ENCODE measurements at regions not wholly inside any gene's neighbourhood (a gene's known extent, or its start where the extent isn't known, plus 50 kb on each side); places are given as distances from the start of the nearest gene placed in this dataset.
"Not testable (repeated sequence)": the region's sequence is repeated elsewhere in the genome, so short reads cannot be mapped to it uniquely, and the experiment has no call there.

GRCh38 chr2:106284255-106284654 is 90.2 kb upstream of the UXS1 start:
- peaks cover 4% of the 10 kb centered on the region for H3K4me1 Mint-ChIP-seq (ENCODE audit: low read depth, unreplicated experiment)

DNA sequence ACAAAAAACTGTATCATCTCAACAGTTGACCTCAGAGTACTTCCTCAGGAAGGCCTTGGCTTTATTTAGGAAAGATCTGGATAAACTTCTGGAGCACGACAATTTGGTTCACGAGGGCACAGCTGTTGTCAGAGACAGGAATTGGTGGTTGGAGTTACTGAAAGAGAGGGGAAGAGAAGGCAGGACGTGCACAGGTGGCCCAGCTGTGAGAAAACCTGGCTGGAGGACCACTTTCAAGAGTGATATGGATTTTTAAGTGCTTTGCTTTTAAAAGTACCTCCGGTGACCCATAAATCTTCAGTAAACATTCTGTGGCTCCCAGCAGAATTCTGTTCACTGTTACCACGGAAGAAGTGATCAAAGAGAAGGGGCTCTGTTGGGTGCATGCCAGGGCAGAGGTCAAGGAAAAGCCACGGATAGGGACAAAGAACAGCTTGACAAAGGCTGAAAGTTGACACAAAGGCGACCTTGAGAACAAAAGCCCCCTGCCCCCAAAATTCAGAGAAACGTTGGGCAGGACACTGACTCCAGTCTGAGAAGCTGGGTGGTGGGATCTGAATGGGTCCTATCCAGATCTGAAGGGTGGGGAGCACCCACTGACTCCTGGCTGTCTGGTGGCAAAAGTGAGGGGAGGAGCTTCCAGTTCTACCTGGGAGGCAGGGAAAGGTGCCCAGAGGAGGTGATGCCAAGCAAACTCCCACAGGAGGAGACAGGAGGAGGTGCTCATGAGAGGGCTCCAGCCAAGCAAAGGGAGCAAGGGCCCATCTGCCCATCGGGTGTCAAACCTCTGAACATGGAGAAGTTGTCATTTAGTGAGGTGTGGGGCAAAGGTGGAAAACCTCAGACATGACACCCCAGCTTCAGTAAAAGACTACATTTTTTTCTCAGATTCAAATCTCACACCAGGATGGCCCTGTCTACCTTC is 89.4 kb upstream of the UXS1 start:
- H3K9me3 Mint-ChIP-seq (ENCODE audit: unreplicated experiment); H3K27me3 Mint-ChIP-seq (ENCODE audit: unreplicated experiment); H3K36me3 Mint-ChIP-seq (ENCODE audit: unreplicated experiment); H3K27ac Mint-ChIP-seq (ENCODE audit: unreplicated experiment); H3K4me3 Mint-ChIP-seq (ENCODE audit: unreplicated experiment); DNase-seq; H3K4me1 Mint-ChIP-seq (ENCODE audit: low read depth, unreplicated experiment): not testable (repeated sequence)

More at GRCh38 chr2:106284255-106284654, 90.2 kb upstream of the UXS1 start:
- H3K4me3 Mint-ChIP-seq (ENCODE audit: unreplicated experiment): no peak overlapping the region
- H3K27ac Mint-ChIP-seq (ENCODE audit: unreplicated experiment): no peak overlapping the region
- H3K9me3 Mint-ChIP-seq (ENCODE audit: unreplicated experiment): peaks cover 3% of the 10 kb centered on the region
- H3K27me3 Mint-ChIP-seq (ENCODE audit: unreplicated experiment): no peaks in the 10 kb centered on the region
- no peaks in the 10 kb centered on the region for H3K36me3 Mint-ChIP-seq (ENCODE audit: unreplicated experiment)
- DNase-seq: no peak
- TF ChIP-seq, protein P1, sequence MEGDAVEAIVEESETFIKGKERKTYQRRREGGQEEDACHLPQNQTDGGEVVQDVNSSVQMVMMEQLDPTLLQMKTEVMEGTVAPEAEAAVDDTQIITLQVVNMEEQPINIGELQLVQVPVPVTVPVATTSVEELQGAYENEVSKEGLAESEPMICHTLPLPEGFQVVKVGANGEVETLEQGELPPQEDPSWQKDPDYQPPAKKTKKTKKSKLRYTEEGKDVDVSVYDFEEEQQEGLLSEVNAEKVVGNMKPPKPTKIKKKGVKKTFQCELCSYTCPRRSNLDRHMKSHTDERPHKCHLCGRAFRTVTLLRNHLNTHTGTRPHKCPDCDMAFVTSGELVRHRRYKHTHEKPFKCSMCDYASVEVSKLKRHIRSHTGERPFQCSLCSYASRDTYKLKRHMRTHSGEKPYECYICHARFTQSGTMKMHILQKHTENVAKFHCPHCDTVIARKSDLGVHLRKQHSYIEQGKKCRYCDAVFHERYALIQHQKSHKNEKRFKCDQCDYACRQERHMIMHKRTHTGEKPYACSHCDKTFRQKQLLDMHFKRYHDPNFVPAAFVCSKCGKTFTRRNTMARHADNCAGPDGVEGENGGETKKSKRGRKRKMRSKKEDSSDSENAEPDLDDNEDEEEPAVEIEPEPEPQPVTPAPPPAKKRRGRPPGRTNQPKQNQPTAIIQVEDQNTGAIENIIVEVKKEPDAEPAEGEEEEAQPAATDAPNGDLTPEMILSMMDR (IDR thresholded peaks at IDR 0.05; ENCODE audit: partially characterized antibody, unreplicated experiment): no peak

- TF ChIP-seq, protein P1 (IDR thresholded peaks at IDR 0.05; ENCODE audit: partially characterized antibody, unreplicated experiment): no peak
- DNase-seq: no peak
- H3K4me1 Mint-ChIP-seq (ENCODE audit: low read depth, unreplicated experiment): peaks cover 4% of the 10 kb centered on the region
- H3K9me3 Mint-ChIP-seq (ENCODE audit: unreplicated experiment): peaks cover 1% of the 10 kb centered on the region
- H3K27ac Mint-ChIP-seq (ENCODE audit: unreplicated experiment): no peak overlapping the region
- H3K27me3 Mint-ChIP-seq (ENCODE audit: unreplicated experiment): no peaks in the 10 kb centered on the region
- H3K36me3 Mint-ChIP-seq (ENCODE audit: unreplicated experiment): no peaks in the 10 kb centered on the region
- H3K4me3 Mint-ChIP-seq (ENCODE audit: unreplicated experiment): no peak overlapping the region
Observed at GRCh38 chr2:106282462-106283170, 88.5 kb upstream of the UXS1 start.

GRCh38 chr2:106281907-106282430 is 87.9 kb upstream of the UXS1 start:
- H3K36me3 Mint-ChIP-seq (ENCODE audit: unreplicated experiment); H3K4me1 Mint-ChIP-seq (ENCODE audit: low read depth, unreplicated experiment); H3K27me3 Mint-ChIP-seq (ENCODE audit: unreplicated experiment); H3K27ac Mint-ChIP-seq (ENCODE audit: unreplicated experiment); H3K9me3 Mint-ChIP-seq (ENCODE audit: unreplicated experiment); H3K4me3 Mint-ChIP-seq (ENCODE audit: unreplicated experiment); DNase-seq: not testable (repeated sequence)

- TF ChIP-seq, protein P1 (IDR thresholded peaks at IDR 0.05; ENCODE audit: partially characterized antibody, unreplicated experiment): no peak
- H3K27ac Mint-ChIP-seq (ENCODE audit: unreplicated experiment): no peak overlapping the region
- peaks cover 4% of the 10 kb centered on the region for H3K4me1 Mint-ChIP-seq (ENCODE audit: low read depth, unreplicated experiment)
- no peak for DNase-seq
- H3K4me3 Mint-ChIP-seq (ENCODE audit: unreplicated experiment): no peak overlapping the region
- peaks cover 1% of the 10 kb centered on the region for H3K9me3 Mint-ChIP-seq (ENCODE audit: unreplicated experiment)
- no peaks in the 10 kb centered on the region for H3K27me3 Mint-ChIP-seq (ENCODE audit: unreplicated experiment)
- no peaks in the 10 kb centered on the region for H3K36me3 Mint-ChIP-seq (ENCODE audit: unreplicated experiment)
Observed at GRCh38 chr2:106280722-106281446, 86.8 kb upstream of the UXS1 start.
